Stimulated activated effector memory CD8-positive, alpha-beta T cell treated with anti-CD3 and anti-CD28 coated beads, Interleukin-12 subunit alpha, Interleukin-12 subunit beta, amount 100 ng/mL, for 72 hours (primary cell): ENCODE measurements at regions not wholly inside any gene's neighbourhood (a gene's known extent, or its start where the extent isn't known, plus 50 kb on each side); places are given as distances from the start of the nearest gene placed in this dataset.

Experiments
- ATAC-seq: fragments of 150-1000 bp; cut with Tn5 transposase; 2 replicates; pipeline ENCODE4 v1.10.0; 2021
- DNase-seq, 2 donors: peaks; one replicate each; pipeline ENCODE4 v3.0.0; 2021 to 2022; ENCODE audit warnings: low spot score in 2 of 2
- H3K27ac Mint-ChIP-seq: one replicate; pipeline ENCODE4 v1.8.0; 2022; ENCODE audit warnings: mild to moderate bottlenecking, mixed read lengths
- H3K36me3 Mint-ChIP-seq: one replicate; pipeline ENCODE4 v1.8.0; 2022; ENCODE audit warnings: mild to moderate bottlenecking, mixed read lengths
- H3K4me1 Mint-ChIP-seq: one replicate; pipeline ENCODE4 v1.8.0; 2022; ENCODE audit warnings: mixed read lengths
- H3K4me3 Mint-ChIP-seq: one replicate; pipeline ENCODE4 v1.8.0; 2022; ENCODE audit warnings: mild to moderate bottlenecking, mixed read lengths
- H3K9me3 Mint-ChIP-seq: one replicate; pipeline ENCODE4 v1.8.0; 2022; ENCODE audit warnings: mixed read lengths

DNA sequence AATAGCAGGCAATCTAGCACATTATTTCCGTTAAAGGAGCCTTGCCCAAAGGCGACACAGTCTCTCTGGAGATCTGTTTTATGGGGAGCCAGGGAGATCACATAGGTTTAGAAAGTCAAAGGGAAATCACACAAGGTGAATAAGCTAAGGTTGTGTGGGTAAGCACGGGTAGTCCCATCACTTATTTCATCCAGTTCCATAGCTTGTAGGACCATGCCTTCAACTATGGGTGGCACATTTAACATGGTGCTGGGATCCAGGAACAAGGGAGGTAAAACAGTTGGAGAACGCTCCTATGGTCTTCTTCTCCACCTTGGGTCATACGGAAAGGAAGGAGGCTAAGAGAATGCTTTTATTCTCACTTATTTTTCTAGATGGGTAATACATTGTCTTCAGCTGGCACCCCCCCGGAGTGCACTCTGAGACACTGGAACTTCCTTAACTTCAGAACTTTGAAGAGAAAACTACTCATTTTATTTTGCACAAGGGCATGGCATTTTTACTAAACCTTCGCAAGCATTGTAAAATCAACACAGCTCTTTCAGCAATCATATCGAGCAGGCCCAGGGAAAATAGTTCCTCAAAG, 435.4 kb downstream of the KIF20B start:
- no peak overlapping the region for H3K27ac Mint-ChIP-seq
- H3K4me3 Mint-ChIP-seq: no peak overlapping the region
- DNase-seq (peak in 1 of 2 donors; percentile 50), ATAC-seq (no peak)
- H3K4me1 Mint-ChIP-seq: no peaks in the 10 kb centered on the region
- H3K36me3 Mint-ChIP-seq: no peaks in the 10 kb centered on the region
- peaks cover 15% of the 10 kb centered on the region for H3K9me3 Mint-ChIP-seq

DNA sequence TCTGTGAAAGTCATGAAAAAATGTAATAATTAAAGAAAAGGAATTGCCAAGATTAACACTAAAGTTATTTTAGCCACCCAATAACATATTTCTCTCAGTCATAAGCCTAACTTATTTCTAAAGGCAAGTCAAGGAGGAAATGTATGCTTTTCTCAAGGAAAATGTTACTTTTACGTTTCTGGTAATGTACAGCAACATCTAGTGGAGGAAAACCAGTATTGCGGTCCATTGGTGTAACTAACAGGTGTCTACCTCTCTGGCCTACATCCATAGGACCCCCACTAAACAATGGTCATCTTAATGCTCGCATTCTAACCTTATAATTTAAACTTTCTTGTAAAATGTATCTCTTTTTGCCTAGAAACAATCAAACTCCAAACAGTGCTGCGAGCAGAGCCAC, 437.5 kb downstream of the KIF20B start:
- DNase-seq: no peak
- Mint-ChIP-seq H3K27ac (no peak overlapping the region), H3K9me3 (peaks cover 19% of the 10 kb centered on the region), H3K36me3 (no peaks in the 10 kb centered on the region), H3K4me3 (no peak overlapping the region), H3K4me1 (no peaks in the 10 kb centered on the region)
- ATAC-seq: no peak

DNA sequence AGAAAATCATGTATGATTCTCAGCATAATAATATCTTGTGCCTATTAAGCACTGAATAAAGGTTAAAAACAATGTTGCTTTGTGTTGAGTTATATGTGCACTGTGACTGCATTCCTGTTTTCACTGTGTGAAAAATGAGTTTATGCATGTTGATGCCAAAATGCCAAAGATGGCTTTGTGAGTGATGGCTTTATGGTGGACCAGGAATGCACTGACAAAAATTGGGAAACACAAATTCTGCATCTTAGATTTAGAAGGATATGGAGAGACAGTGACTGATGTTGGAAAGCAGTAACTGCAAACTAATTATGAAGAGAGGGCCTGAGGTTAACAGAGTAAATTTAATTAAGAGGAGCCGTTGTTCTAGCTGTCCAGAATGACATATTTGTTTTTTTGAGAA, 440.4 kb downstream of the KIF20B start:
- peaks cover 12% of the 10 kb centered on the region for H3K9me3 Mint-ChIP-seq
- DNase-seq: no peak
- no peak overlapping the region for H3K4me3 Mint-ChIP-seq
- ATAC-seq: no peak
- H3K4me1 Mint-ChIP-seq: no peaks in the 10 kb centered on the region
- no peak overlapping the region for H3K27ac Mint-ChIP-seq
- no peaks in the 10 kb centered on the region for H3K36me3 Mint-ChIP-seq

DNA sequence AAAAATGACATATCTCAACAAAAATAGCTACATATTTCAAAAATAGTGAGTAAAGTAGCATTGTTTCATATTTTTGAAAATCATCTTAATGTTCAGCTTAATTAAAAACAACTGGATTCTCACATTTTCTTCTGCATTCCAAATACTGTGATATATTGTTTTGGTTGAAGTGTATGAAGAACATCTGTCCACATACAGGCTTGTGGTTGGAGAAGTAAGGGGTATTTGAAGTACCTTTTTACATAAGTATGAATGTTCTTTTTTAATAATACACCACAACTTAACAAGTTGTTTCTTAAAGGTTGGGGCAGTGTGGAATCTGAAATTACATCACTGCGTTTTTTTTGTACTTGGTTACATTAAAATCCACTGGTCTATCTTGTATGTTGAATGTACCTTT, 442.5 kb downstream of the KIF20B start:
- ATAC-seq (no peak), DNase-seq (no peak)
- Mint-ChIP-seq H3K36me3 (no peaks in the 10 kb centered on the region), H3K27ac (no peak overlapping the region), H3K4me1 (no peaks in the 10 kb centered on the region), H3K9me3 (peaks cover 12% of the 10 kb centered on the region), H3K4me3 (no peak overlapping the region)

DNA sequence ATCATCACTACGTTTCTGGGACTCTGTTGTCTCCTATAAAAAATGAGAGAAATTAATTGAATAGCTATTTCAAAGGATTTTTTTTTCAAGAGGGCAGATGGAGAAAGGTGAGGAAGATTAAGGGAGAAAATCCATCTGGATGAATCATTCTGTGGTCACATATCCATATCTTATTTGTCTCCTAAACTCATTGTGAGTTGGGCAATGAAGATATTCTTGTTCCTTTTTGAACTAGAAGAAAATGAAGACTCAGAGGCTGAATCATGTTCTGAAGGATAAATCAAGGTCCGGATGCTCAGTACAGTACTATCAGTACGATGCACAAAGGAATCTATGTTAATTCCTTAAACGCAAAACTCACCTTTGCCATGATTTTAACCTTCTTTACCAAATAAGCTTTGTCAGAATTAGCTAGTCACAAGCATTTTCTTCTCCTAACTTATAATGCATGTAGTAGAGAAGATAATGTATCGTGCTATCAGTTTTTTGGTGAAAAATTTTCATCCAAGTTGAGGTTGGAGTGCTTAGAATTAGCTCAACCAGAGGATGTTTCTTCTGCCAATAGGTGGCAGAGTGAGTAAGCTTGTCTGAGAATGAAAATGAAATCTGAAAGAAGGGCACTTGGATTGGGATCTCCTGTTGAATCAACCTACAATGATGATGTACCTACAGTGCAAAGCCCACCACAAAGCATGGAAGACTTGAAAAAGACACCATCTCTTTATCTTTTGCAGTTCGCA, 446.9 kb downstream of the KIF20B start:
- DNase-seq (no peak), ATAC-seq (no peak)
- H3K4me1 Mint-ChIP-seq: no peaks in the 10 kb centered on the region
- no peak overlapping the region for H3K4me3 Mint-ChIP-seq
- no peak overlapping the region for H3K27ac Mint-ChIP-seq
- no peaks in the 10 kb centered on the region for H3K36me3 Mint-ChIP-seq
- H3K9me3 Mint-ChIP-seq: peaks cover 4% of the 10 kb centered on the region

DNA sequence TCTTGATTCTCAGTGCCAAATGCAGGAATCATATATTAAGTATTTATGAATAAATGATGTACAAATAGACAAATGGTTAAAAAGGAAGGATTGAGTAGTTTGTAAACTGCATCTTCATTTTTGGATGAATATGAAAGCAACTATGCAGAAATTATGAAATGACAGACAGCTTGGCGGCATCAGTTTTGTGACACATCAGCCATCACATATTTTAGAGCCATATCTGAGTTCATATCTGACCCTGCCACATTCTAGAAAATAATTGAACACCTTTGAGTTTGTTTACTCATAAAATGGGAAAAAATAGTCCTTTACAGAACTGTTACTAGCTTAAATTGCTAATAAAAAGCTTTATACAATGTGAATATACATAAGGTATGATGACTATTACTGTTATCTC, 448.2 kb downstream of the KIF20B start:
- Mint-ChIP-seq H3K4me1 (no peaks in the 10 kb centered on the region), H3K27ac (no peak overlapping the region), H3K4me3 (no peak overlapping the region), H3K36me3 (no peaks in the 10 kb centered on the region), H3K9me3 (peaks cover 3% of the 10 kb centered on the region)
- ATAC-seq (no peak), DNase-seq (no peak)

DNA sequence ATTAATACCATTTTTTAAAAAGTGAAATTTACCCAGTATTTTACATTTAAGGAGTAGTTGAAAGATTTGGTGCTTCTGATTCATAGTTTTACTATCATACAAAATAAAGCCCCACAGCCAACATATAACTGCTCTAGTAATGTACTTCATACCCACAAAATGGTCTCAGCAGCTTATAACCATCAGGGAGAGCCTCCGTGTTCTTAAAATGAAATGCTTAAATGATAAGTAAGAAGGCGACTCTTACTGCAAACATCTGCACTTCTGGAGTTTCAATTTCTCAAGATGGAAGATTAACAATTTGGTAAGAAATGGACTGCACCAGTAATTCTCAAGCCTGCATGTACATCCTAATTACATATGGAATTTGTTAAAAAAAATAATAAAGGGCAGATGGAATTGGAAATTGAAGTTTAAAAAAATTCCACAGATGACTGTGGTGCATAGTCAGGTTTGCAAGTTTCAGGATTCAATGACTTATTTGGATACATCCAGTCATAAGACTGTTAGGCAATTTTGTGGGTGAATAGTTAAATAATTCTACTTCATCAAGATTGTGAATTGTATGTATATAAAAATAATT, 461.0 kb downstream of the KIF20B start:
- DNase-seq (no peak), ATAC-seq (no peak)
- Mint-ChIP-seq H3K9me3 (peaks cover 3% of the 10 kb centered on the region), H3K4me1 (no peaks in the 10 kb centered on the region), H3K27ac (no peak overlapping the region), H3K36me3 (no peaks in the 10 kb centered on the region), H3K4me3 (no peak overlapping the region)

DNA sequence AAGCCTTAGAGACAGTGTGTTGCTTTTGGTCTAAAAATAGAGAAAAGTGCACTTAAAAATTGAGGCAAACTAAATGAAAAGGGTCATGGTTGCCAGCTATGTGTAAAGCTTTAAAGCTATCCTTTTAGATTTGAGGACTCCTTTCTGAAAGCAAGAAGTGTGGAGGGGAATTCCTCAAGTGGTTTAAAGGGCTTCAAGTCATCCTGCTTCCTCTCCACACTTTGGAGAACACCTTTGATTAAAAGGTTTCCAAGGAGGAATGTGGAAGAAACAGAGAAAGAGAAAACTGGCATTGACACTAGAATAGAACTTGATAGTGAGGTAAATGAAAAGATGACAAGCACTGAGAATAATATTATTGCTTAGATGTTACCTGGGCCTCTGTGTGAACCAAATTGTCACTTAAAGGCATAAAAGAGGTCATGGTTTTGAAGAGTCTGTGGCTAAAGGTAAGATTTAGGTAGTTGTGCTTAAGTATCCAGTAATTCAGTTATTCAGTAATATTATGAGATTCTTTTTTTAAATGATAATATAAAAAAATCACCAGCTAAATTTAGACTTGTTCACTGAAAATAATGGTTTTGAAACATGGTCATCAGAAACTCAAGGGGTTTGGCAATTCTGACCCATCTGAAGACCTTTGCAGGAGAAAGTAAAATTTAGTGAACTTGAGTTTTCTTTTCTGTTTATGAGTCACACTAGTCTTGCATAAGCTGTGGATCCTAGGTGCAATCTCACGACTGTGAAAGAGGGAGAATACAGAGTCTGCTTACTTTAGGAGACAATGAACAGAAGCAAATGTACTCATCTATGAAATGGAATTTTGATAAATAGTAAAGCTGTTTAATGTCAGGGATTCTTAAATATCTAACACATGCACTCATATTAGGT, 466.0 kb downstream of the KIF20B start:
- H3K27ac Mint-ChIP-seq: no peak overlapping the region
- peaks cover 10% of the 10 kb centered on the region for H3K9me3 Mint-ChIP-seq
- no peaks in the 10 kb centered on the region for H3K36me3 Mint-ChIP-seq
- DNase-seq (no peak), ATAC-seq (no peak)
- no peaks in the 10 kb centered on the region for H3K4me1 Mint-ChIP-seq
- no peak overlapping the region for H3K4me3 Mint-ChIP-seq

DNA sequence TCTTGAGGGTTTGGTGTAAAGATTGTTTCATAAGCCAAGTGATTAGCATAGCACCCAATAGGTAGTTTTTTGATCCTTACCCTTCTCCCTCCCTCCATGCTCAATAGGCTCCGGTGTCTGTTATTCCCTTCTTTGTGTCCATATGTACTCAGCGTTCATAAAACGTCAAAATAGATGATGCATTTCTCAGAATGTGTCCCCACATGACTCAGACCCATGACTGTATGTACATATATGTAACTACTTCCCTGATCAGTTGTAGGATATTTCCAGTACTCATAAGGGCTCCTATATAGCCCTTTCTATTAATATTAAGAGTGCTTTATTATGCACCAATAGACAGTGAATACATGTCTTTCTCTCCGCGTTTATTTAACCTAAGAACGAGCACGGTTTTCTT, 466.9 kb downstream of the KIF20B start:
- Mint-ChIP-seq H3K9me3 (peaks cover 10% of the 10 kb centered on the region), H3K4me3 (no peak overlapping the region), H3K27ac (no peak overlapping the region), H3K36me3 (no peaks in the 10 kb centered on the region), H3K4me1 (no peaks in the 10 kb centered on the region)
- ATAC-seq: no peak
- no peak for DNase-seq

DNA sequence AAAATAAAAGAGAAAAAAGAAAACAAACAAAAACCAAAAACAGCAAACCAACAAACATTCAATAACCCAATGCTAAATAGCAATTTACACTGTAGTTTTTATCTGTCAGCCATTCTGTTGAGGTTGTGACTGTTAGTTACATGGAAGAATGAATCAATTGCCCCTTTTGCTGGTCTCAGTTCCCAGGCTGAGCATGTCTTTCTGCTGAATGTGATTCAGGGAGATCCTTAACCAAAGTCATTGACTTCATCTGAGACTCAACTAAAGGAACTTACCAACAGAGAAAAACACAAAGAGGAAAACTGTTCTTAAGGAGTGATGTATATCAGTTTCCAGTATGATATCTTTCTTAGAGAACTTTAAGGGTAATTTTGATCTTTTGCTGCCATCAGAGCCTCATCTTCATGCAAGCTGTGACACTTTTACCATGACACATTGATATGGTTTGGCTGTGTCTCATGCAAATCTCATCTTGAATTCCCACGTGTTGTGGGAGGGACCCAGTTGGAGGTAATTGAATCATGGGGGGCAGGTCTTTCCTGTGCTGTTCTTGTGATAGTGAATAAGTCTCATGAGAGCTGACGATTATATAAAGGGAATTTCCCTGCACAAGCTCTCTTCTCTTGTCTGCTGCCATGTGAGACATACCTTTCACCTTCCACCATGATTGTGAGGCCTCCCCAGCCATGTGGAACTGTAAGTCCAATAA, 469.8 kb downstream of the KIF20B start:
- Mint-ChIP-seq H3K36me3 (no peaks in the 10 kb centered on the region), H3K27ac (no peak overlapping the region)

DNA sequence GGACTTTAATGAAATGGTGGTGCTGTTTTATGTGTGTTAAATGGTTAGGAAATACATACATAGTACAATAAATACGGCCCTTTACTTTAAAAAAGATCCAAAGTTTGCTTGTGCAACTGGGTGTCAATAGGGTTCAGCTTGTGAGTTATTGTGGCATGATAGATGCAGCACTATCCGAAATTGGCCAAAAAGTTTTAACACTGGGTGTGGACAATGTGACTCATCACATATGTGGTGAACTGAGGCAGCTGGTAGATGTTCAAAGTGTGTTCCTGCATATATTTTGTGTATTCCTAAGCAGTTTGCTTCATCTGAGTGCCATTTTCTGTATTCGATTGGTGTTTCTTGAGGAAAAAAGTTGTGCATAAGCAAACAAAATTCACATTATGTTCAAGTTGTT, 473.1 kb downstream of the KIF20B start:
- Mint-ChIP-seq H3K4me3 (no peak overlapping the region), H3K27ac (no peak overlapping the region), H3K9me3 (peaks cover 7% of the 10 kb centered on the region), H3K4me1 (no peaks in the 10 kb centered on the region), H3K36me3 (no peaks in the 10 kb centered on the region)
- ATAC-seq (no peak), DNase-seq (no peak)

More for the DNA sequence above, 469.8 kb downstream of the KIF20B start:
- DNase-seq (no peak), ATAC-seq (no peak)
- H3K4me3 Mint-ChIP-seq: no peak overlapping the region
- H3K9me3 Mint-ChIP-seq: peaks cover 8% of the 10 kb centered on the region
- no peaks in the 10 kb centered on the region for H3K4me1 Mint-ChIP-seq

DNA sequence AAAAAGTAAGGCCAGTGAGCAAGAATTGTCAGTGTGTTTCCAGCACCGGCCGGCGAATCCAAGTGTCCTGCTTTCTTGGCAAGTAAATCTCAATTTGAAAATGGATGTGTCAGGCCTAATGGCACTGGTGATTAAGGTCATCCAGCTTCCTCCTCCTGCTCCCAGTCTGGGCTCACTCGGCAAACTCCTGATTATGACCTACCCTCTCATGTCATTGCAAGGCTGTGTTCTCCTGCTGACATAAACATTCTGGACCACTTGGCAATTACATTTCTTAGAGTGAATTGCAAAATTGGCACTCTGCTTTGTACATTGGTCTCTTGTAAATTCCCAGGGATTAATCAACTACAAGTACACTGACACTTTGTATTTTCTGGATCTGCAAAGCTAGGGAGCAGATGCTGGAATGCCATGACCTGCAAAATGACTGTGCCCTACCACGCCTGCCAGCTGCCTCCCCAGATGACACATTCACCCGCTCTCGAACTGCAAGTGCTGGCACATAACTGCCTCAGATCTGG, 473.8 kb downstream of the KIF20B start:
- no peaks in the 10 kb centered on the region for H3K4me1 Mint-ChIP-seq
- H3K9me3 Mint-ChIP-seq: peaks cover 3% of the 10 kb centered on the region
- ATAC-seq (no peak), DNase-seq (no peak)
- H3K4me3 Mint-ChIP-seq: no peak overlapping the region
- H3K27ac Mint-ChIP-seq: no peak overlapping the region
- H3K36me3 Mint-ChIP-seq: no peaks in the 10 kb centered on the region

DNA sequence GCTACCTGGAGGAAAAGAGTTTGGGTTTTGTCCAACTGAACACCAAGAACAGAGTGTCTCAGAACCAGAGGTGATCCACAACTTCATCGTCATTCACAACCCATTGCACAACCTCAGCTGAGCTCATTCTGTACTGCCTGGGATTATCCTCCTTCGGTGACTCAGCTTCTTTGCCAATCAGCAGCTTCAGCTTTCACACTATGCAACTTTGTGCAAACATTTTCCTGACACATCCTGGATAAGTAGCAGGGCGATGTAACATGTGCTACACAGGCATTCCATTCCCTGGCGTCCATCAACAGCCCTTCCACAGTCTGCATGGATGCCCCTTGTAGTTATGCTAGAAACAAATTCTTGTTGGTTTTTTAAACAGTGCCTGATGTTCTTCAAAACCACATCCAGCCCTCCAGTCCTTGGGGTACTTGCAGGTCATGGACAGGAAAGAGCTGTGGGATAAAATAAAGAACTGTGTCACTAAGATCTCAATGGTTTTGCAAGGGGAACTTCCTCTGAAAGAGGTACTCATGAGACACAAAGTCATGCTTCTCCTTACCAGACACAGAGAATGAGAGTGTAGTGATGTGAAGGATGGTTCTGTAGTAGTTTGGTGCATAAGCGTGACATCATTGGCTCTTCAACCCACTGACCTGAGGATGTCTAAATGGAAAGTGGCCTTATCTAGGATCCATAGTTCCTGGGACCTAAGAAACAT, 478.5 kb downstream of the KIF20B start:
- no peak overlapping the region for H3K4me3 Mint-ChIP-seq
- no peak overlapping the region for H3K27ac Mint-ChIP-seq
- DNase-seq (no peak), ATAC-seq (no peak)
- H3K4me1 Mint-ChIP-seq: no peaks in the 10 kb centered on the region
- H3K36me3 Mint-ChIP-seq: no peaks in the 10 kb centered on the region
- H3K9me3 Mint-ChIP-seq: peaks cover 3% of the 10 kb centered on the region

DNA sequence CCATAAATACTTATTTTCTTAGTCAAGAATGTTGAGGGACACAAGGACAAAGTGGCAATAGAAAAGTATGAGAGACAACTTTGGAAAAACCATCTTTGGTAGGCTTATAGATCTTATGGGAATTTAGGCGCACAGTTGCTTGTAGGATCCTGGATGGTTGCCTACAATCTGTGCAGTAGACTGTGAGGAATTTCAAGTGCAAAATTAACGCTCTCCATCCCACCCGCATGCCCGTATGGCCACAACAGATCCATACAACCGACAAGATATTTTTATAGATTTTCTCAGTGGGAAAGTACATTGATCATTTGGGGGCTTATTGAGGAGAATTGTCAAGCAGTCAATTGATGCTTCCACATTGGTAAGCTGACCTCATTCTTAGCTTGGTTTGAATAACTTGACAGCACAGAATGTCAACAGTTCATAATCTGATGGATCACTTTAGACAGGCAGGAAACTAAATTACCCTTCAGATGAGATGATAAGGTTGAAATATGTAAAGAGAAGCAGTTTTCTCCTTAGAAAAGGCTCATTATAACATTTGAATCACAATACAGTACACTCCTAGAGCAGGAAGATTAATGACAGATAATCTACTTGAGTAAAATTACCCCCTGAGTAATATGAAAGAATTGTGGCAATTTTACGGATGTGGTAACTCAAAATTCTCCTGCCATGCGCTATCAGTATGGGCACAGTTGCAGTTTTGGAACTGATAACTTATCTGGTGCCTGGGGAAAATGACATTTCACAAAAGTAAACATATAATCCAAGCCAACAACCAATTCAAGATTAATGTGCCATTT, 479.7 kb downstream of the KIF20B start:
- no peak overlapping the region for H3K4me3 Mint-ChIP-seq
- ATAC-seq (no peak), DNase-seq (no peak)
- no peaks in the 10 kb centered on the region for H3K4me1 Mint-ChIP-seq
- no peak overlapping the region for H3K27ac Mint-ChIP-seq
- peaks cover 3% of the 10 kb centered on the region for H3K9me3 Mint-ChIP-seq
- H3K36me3 Mint-ChIP-seq: no peaks in the 10 kb centered on the region
